H4 (cell line): ENCODE measurements at regions not wholly inside any gene's neighbourhood (a gene's known extent, or its start where the extent isn't known, plus 50 kb on each side); places are given as distances from the start of the nearest gene placed in this dataset.
A peak's percentile ranks its signal among the peaks of the same experiment; 100 is the strongest.
"Not testable (repeated sequence)": the region's sequence is repeated elsewhere in the genome, so short reads cannot be mapped to it uniquely, and the experiment has no call there.

Experiments used
- DNase-seq: peaks from one replicate; pipeline ENCODE4 v3.0.0-alpha.2; 2015; ENCODE audit warnings: low spot score

- no peak for DNase-seq
Measured at GRCh38 chr20:51305316-51306052, 237.0 kb downstream of the NFATC2 start.

- DNase-seq = no peak
Measured at GRCh38 chr20:51303731-51304670, 238.5 kb downstream of the NFATC2 start.

- no peak for DNase-seq
Measured at GRCh38 chr20:51301026-51301425, 241.5 kb downstream of the NFATC2 start.

DNA sequence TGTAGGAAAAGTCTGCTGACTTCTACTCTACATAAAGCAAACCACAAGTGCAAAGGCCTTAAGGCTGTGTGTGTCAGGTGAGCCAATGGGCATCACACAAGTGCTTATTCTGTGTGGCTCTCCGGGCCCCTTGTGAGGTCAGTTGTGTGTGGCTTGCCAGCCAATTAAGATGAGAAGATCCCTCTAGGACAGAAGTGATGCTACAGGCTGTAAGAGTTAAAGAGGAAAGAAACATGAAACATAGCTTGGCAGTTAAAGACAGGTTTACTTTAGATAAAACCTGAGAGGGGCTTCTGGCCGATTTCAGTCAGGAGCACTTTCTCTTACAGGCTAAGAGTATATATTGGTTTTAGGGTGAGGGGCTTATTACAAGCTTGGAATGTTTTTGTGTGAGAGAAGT, 242.4 kb downstream of the NFATC2 start:
- no peak for DNase-seq

DNA sequence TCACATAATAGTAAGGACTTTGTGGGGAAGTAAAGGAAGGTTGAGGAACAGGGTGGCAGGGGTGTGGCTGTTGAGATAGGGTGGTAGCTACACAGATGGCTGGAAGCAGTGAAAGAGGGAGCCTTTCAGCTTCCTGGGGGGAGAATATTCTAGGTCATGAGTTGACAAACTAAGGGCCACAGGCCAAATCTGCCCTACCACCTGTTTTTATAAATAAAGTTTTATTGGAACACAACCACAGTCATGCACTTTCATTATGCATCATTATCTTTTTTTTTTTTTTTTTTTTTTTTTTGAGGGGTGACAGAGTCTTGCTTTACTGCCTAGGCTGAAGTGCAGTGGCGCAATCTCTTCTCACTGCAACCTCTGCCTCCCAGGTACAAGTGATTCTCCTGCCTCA, 243.1 kb downstream of the NFATC2 start:
- no peak for DNase-seq

GRCh38 chr20:51298141-51298749, 244.3 kb downstream of the NFATC2 start:
- no peak for DNase-seq

DNA sequence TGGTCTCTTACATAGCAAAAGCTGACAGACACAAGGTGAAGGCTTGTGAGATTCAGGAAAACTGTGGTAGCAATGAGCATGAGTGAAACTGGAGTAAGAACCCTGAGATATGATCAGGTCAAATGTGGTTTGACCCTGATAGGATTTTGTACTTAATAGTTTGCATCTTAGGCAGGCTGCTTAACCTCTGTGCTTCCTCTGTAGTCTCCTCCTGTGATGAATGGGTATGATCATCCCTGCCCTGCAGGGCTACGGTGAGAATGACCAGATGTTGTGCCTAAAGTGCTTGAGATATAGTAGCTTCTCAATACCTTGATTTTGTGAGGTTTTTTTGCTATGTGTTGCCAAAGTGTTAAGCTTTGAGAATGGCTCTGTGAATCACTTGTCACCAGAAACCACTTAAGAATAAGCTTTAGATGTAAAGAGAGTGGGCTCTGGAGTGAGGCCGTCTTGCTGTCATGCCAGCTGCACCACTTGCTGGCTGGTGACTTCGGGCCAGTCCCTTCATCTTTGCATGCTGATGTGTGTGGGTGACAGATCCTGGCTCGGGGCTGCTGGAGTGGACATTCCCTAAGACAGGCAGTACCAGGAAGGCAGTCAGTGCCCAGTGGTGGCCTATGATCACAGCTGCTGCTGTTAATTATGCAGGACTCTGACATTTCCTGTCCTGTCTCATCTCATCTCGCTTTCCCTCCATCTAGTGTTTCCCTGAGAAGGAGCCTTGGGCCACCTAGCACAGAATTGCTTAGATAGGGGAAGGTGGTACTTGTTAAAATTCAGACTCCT, 254.7 kb downstream of the NFATC2 start:
- DNase-seq = no peak

DNA sequence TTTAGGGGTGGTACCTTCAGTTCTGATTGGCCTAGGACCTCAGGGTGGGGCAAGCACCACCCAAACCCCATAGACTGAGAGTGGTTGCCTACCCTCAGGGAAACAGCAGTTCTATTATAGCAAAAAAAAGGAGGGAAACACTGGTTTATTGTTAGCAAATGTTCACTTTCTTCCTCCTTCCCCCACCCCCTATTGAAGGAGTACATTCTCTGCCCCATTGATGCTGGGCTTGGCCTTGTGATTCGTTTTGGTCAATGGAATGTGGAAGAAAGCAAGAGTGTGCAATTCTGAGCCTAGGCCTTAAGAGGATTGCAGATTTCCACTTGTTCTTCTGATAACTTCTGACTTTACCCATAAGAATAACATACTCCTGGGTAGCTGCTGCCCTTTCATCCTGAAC, 255.8 kb downstream of the NFATC2 start:
- DNase-seq = no peak

GRCh38 chr20:51285684-51286083, 256.8 kb downstream of the NFATC2 start:
- no peak for DNase-seq

DNA sequence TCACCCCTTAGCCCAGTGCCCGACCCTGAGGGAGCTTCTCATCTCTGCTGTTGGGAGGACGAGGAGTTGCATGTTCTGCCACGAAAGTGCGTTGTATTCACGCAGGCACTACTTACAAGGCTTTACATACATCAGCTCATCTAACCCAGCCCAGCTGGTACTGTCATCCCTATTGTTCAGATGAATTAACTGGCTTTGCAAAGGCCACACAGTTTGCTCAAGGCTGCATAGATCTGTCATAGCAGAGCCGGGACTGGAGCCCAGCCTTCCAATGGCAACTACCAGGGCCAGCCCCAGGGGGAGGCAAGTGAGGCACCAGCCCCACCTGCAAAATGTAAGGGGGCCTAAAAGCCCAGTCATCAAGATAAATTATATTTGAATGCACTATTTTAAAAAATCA, 257.6 kb downstream of the NFATC2 start:
- no peak for DNase-seq

DNA sequence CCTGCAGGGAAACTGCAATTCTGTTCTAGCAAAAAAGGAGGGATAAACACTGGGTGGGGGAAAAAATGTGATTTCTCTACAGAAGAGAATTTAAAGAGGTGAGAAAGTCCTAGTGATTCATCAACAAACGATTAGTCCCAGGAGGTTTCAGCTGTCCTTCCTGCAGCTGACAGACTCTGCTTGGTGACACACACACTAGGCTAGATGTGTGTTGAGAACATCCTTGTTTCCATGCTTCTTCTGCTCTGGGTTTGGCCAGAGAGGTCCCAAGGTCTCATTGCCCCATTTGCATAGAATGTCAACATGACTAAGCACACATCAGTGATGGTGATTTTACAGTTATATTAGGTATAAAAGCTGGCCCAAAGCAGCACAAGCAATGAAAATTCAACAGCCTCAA, 258.3 kb downstream of the NFATC2 start:
- no peak for DNase-seq

DNA sequence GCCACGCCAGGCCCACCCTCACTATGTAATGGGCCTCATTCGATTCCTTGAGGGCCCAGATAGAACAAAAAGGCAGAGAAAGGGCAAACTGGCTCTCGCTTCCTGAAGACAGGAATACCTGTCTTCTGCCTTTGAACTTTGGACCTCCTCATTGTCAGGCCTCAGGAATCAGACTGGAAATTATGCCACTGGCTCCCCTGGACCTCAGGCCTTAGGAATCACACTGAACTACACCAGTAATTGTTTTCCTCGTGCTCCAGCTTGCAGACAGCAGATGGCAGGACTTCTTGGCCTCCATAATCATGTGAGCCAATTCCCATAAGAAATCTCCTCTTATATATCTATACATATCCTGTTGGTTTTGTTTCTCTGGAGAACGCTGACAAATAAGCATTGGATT, 258.6 kb upstream of the KCNG1 start:
- DNase-seq = no peak

DNA sequence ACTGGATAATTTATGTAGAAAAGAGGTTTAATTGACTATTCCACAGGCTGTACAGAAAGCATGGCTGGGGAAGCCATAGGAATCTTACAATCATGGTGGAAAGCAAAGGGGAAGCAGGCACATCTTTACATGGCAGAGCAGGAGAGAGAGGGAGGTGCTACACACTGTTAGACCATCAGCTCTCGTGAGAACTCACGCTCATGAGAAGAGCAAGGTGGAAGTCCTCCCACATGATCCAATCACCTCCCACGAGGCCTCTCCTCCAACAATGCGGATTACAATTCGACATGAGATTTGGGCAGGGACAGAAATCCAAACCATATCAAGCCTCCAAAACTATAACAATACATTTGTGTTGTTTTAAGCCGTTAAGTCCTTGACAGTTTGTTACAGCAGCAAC, 257.1 kb upstream of the KCNG1 start:
- DNase-seq = no peak

GRCh38 chr20:51277961-51278360, 255.1 kb upstream of the KCNG1 start:
- no peak for DNase-seq

DNA sequence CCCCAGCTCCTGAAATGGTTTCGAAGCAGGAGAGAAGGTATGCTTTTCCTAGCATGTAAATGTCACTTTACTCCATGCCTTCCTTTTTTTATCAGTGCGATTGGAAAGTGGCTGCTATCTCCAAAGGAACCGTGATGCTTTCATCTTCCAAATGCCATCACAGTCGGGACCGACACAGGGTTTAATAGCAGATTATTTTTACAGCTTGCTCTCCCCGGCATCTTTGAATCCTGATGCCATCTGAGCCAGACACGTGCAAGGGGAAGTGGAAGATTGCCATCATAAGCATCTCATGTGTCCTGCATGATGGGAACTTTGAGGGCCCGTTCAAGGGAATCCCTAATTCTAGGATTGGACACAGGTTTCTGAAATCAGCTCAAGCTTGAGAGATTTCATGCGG, 253.4 kb upstream of the KCNG1 start:
- no peak for DNase-seq

DNA sequence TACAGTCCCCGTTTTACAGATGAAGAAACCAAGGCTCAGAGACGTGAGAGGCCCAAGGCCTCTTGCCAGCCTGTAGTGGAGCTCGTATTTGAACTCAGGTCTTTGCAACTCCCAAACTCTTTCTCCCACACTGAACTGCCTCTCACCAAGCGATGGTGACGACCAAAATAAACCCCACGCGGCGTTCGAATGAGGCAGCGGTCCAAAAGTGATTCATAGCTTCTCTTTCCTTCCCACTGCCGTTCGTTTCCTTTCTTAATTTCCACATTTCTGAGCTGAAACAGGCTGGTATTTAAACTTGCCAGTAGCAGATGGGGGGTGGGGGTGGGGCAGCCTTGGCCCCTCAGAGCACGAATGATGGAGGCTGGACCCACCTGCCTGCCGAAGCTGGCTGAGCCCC, 252.9 kb upstream of the KCNG1 start:
- no peak for DNase-seq

GRCh38 chr20:51275181-51275580, 252.3 kb upstream of the KCNG1 start:
- no peak for DNase-seq

DNA sequence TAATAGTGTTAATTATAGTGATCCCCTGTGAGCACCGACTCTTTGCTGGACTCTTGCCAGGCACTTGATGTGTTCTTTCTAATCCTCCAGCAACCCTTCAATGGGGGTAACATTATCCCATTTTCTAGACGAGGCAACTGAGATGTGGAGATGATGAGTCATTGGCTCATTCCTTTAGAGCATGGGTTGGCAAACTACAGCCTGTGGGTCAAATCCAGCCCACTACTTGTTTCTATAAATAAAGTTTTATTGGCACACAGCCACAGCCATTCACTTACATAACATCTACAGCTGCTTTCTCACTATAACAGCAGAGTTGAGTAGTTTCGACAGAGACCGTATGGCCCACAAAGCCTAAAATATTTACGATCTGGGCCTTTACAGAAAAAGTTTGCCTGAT, 249.5 kb upstream of the KCNG1 start:
- DNase-seq = peak; percentile 28

- DNase-seq = no peak
Measured at GRCh38 chr20:51271931-51272330, 249.0 kb upstream of the KCNG1 start.

DNA sequence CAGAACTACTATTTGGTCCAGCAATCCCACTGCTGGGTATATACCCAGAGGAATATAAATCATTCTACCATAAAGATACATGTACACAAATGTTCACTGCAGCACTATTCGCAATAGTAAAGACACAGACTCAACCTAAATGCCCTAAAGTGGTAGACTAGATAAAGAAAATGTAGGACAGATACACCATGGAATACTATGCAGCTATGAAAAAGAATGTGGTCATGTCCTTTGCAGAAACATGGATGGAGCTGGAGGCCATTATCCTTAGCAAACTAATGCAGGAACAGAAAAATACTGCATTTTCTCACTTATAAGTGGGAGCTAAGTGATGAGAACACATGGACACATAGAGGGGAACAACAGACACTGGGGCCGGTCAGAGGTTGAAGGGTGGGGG, 248.4 kb upstream of the KCNG1 start:
- not testable (repeated sequence) for DNase-seq

DNA sequence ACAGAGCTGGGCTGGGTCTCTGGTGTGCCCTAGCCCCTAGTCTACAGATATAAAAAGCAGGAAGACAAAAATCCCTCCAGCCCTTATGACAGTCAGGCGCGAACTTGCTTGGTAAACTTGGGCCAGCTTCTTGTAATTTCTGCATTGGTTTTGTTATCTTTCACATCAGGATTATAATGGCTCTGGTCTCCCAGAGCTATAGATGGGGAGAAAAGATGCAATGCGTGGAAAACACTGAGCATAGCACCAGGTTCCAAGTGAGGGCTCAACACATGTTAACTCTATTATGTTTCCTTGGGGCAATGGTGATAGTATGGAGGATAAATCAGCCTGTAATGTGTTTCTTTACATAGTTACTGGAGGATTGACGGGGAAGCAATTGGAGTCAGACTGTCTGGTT, 246.8 kb upstream of the KCNG1 start:
- DNase-seq = no peak

DNA sequence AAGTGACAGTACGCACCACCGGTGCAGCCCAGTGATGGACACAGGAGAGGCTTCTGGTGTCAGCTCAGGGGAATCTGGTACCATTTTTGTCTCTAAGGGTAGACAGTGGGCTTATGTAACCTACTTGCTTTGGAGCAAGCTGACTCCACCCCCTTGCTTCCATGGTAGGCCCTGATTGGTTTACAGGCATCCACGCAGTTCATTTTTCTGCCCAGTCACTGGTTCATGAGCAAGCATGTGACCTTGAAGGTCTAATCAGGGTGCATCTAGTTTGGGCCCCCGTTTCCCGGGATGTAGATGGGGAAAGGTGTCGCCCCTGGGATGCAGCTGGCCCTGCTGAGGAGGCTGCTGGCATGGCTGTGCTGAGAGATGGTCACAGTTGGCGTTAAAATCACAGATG, 244.8 kb upstream of the KCNG1 start:
- DNase-seq = no peak
